Keratinocyte (primary cell): ENCODE measurements at regions not wholly inside any gene's neighbourhood (a gene's known extent, or its start where the extent isn't known, plus 50 kb on each side); places are given as distances from the start of the nearest gene placed in this dataset.

Experiments
- DNase-seq: peaks from one replicate; pipeline ENCODE4 v3.0.0-alpha.2; 2011; ENCODE audit warnings: low read depth, missing footprints, low spot score
- FAIRE-seq: peaks from 2 replicates; lab custom pipeline; 2011; peaks lifted over from hg19 to GRCh38; lab: Jason Lieb, UNC
- H2AFZ ChIP-seq: 2 replicates; pipeline ENCODE4 v1.6.0; 2012; ENCODE audit warnings: low read length, control low read depth, inconsistent platforms; ENCODE audit not compliant: control insufficient read depth
- H3K27ac ChIP-seq: 2 replicates; pipeline ENCODE4 v1.5.1; 2011; ENCODE audit warnings: low read length; ENCODE audit not compliant: control insufficient read depth, insufficient read depth
- H3K27me3 ChIP-seq: 3 replicates; pipeline ENCODE4 v1.6.0; 2011; ENCODE audit warnings: low read length; ENCODE audit not compliant: control insufficient read depth, insufficient read depth; ENCODE audit errors: extremely low read depth
- H3K36me3 ChIP-seq, 2 experiments: 2 replicates in 1 of 2; 3 replicates in 1 of 2; pipeline ENCODE4 v1.5.1; 2011; ENCODE audit warnings: low read length in 2 of 2, mild to moderate bottlenecking in 1 of 2; ENCODE audit not compliant: control insufficient read depth in 2 of 2, insufficient read depth in 2 of 2; ENCODE audit errors: extremely low read depth in 1 of 2
- H3K4me1 ChIP-seq: 3 replicates; pipeline ENCODE4 v1.5.1; 2011; ENCODE audit warnings: low read length; ENCODE audit not compliant: control insufficient read depth, insufficient read depth; ENCODE audit errors: extremely low read depth
- H3K4me2 ChIP-seq: 3 replicates; pipeline ENCODE4 v1.6.0; 2011; ENCODE audit warnings: low read depth, low read length; ENCODE audit not compliant: control insufficient read depth, insufficient read depth; ENCODE audit errors: extremely low read depth
- H3K4me3 ChIP-seq, 3 experiments: fragments of 200-600 bp in 1 of 3; sonication (generic) in 1 of 3; 2 replicates in 2 of 3; 3 replicates in 1 of 3; pipeline ENCODE4 v1.5.1; 2011 to 2016; ENCODE audit warnings: low read length in 3 of 3, mild to moderate bottlenecking in 3 of 3, control low read depth in 2 of 3, inconsistent platforms in 1 of 3, low read depth in 1 of 3, mixed read lengths in 1 of 3, mixed run types in 1 of 3, moderate library complexity in 1 of 3; ENCODE audit not compliant: control insufficient read depth in 2 of 3, insufficient read depth in 2 of 3; ENCODE audit errors: extremely low read depth in 1 of 3
- H3K79me2 ChIP-seq: 2 replicates; pipeline ENCODE4 v1.6.0; 2012; ENCODE audit warnings: low read length; ENCODE audit not compliant: control insufficient read depth, insufficient read depth
- H3K9ac ChIP-seq: 3 replicates; pipeline ENCODE4 v1.6.0; 2011; ENCODE audit warnings: low read length; ENCODE audit not compliant: control insufficient read depth, insufficient read depth; ENCODE audit errors: extremely low read depth
- H3K9me1 ChIP-seq: 3 replicates; pipeline ENCODE4 v1.6.0; 2011; ENCODE audit warnings: low read length; ENCODE audit not compliant: control insufficient read depth, insufficient read depth; ENCODE audit errors: extremely low read depth
- H3K9me3 ChIP-seq: 2 replicates; pipeline ENCODE4 v1.5.1; 2012; ENCODE audit warnings: low read depth, low read length; ENCODE audit not compliant: control insufficient read depth
- H4K20me1 ChIP-seq: 3 replicates; pipeline ENCODE4 v1.6.0; 2011; ENCODE audit warnings: low read length; ENCODE audit not compliant: control insufficient read depth, insufficient read depth; ENCODE audit errors: extremely low read depth
- CTCF ChIP-seq, 3 experiments: IDR thresholded peaks in 1 of 3; conservative IDR thresholded peaks in 1 of 3; optimal IDR thresholded peaks in 1 of 3; 2 replicates in 2 of 3; 3 replicates in 1 of 3; pipeline versions ENCODE3 to v1.5.1; 2011; ENCODE audit warnings: low read length in 3 of 3, mild to moderate bottlenecking in 3 of 3, moderate library complexity in 2 of 3, control low read depth in 1 of 3, inconsistent platforms in 1 of 3; ENCODE audit not compliant: insufficient read depth in 2 of 3; ENCODE audit errors: extremely low read depth in 1 of 3
- EZH2 ChIP-seq: IDR thresholded peaks from one replicate; pipeline ENCODE4 v1.6.1; 2012; ENCODE audit warnings: inconsistent platforms, mild to moderate bottlenecking, low read length, moderate library complexity
- dilution Hi-C: fragments of 300-500 bp; cut with MboI; formaldehyde crosslinking; loops from one replicate; pipeline ENCODE4 v1.7.0; 2020; ENCODE audit warnings: low sequenced_read_pairs; ENCODE audit not compliant: extremely low pct_ligation_motif_present

GRCh38 chr3:162125790-162126189 lies 629.2 kb downstream of the OTOL1 start:
- Histone ChIP-seq H3K27ac (no peak overlapping the region), H3K79me2 (no peaks in the 10 kb centered on the region), H3K9me3 (no peaks in the 10 kb centered on the region), H3K4me1 (no peaks in the 10 kb centered on the region), H3K4me2 (no peak overlapping the region), H3K9me1 (no peaks in the 10 kb centered on the region), H3K9ac (no peak overlapping the region), H3K36me3 (no peaks in the 10 kb centered on the region), H2AFZ (no peak overlapping the region), H4K20me1 (no peaks in the 10 kb centered on the region), H3K27me3 (no peaks in the 10 kb centered on the region), H3K4me3 (no peak overlapping the region)
- dilution Hi-C loops = no loop called here
- no peak for DNase-seq
- no peak for FAIRE-seq
- no peak for TF ChIP-seq CTCF (optimal IDR thresholded peaks at IDR 0.05 in 1 of 3, IDR thresholded peaks at IDR 0.05 in 1 of 3, conservative IDR thresholded peaks at IDR 0.05 in 1 of 3; ENCODE audit: extremely low read depth in 1 of 3, insufficient read depth in 2 of 3, low read length in 3 of 3)
- TF ChIP-seq EZH2 = no peak

GRCh38 chr3:162130582-162130981 lies 634.0 kb downstream of the OTOL1 start:
- H3K27me3 ChIP-seq = no peaks in the 10 kb centered on the region
- FAIRE-seq = no peak
- dilution Hi-C loops = no loop called here

More at GRCh38 chr3:162130582-162130981, 634.0 kb downstream of the OTOL1 start:
- Histone ChIP-seq H3K9me3 (no peaks in the 10 kb centered on the region), H3K27ac (no peak overlapping the region), H3K4me1 (no peaks in the 10 kb centered on the region), H3K4me2 (no peak overlapping the region), H3K79me2 (no peaks in the 10 kb centered on the region), H3K9me1 (no peaks in the 10 kb centered on the region), H4K20me1 (no peaks in the 10 kb centered on the region), H3K9ac (no peak overlapping the region), H3K4me3 (no peak overlapping the region), H3K36me3 (no peaks in the 10 kb centered on the region), H2AFZ (no peak overlapping the region)
- TF ChIP-seq EZH2 (no peak), CTCF (optimal IDR thresholded peaks at IDR 0.05 in 1 of 3, IDR thresholded peaks at IDR 0.05 in 1 of 3, conservative IDR thresholded peaks at IDR 0.05 in 1 of 3; ENCODE audit: extremely low read depth in 1 of 3, insufficient read depth in 2 of 3, low read length in 3 of 3) (no peak)
- DNase-seq = no peak
